ENCODE measurements at regions not wholly inside any gene's neighbourhood (a gene's known extent, or its start where the extent isn't known, plus 50 kb on each side); places are given as distances from the start of the nearest gene placed in this dataset.

DNA sequence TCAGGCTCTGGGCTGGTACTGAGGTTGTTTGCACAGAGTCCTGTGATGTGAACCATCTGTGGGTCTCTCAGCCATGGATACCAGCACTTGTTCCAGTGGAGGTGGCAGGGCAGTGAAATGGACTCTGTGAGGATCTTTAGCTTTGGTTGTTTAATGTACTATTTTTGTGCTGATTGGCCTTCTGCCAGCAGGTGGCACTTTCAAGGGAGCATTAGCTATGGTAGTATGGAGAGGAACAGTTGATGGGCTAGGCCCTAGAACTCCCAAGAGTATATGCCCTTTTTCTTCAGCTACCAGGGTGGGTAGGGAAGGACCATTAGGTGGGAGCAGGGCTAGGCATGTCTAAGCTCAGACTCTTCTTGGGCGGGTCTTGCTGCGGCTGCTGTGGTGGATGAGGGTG lies 257.0 kb upstream of the GYPC start:
- TF ChIP-seq, protein P1, sequence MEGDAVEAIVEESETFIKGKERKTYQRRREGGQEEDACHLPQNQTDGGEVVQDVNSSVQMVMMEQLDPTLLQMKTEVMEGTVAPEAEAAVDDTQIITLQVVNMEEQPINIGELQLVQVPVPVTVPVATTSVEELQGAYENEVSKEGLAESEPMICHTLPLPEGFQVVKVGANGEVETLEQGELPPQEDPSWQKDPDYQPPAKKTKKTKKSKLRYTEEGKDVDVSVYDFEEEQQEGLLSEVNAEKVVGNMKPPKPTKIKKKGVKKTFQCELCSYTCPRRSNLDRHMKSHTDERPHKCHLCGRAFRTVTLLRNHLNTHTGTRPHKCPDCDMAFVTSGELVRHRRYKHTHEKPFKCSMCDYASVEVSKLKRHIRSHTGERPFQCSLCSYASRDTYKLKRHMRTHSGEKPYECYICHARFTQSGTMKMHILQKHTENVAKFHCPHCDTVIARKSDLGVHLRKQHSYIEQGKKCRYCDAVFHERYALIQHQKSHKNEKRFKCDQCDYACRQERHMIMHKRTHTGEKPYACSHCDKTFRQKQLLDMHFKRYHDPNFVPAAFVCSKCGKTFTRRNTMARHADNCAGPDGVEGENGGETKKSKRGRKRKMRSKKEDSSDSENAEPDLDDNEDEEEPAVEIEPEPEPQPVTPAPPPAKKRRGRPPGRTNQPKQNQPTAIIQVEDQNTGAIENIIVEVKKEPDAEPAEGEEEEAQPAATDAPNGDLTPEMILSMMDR (IDR thresholded peaks at IDR 0.05; ENCODE audit: low read depth, low read length): no peak
- DNase-seq (ENCODE audit: low read depth in 2 of 2): no peak
- H3K4me3 ChIP-seq (replicated peaks in 1 of 2; ENCODE audit: low read depth in 2 of 2, low read length in 2 of 2): no peak overlapping the region

DNA sequence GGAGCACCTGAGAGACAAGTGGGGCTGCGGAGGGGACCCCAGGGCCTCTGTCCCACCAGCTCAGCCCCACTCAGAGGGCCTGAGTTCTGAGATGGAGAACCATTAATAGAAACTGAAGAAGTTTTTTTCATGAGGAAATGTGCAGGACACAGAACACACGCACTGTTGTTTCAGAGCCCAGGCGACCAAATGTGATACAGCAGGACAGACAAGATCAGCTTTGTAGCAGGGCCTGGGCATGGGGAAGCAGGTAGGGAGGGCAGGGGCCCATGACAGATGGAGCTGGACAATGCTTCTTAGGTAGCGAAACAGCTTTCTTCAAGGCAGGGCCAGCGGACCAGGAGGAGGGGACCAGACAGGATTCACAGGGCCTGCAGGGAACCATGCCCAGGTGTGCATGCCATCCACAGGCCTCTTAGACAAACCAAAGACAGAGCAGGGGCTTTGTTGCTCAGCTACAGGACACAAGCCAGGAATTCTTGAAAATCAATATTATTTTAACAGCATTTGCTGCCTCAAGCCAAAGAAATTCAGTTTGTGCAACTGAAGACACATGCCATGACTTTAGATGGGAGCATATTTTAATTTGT lies 252.8 kb upstream of the GYPC start:
- TF ChIP-seq, protein P1 (IDR thresholded peaks at IDR 0.05; ENCODE audit: low read depth, low read length): no peak
- DNase-seq (ENCODE audit: low read depth in 2 of 2): no peak
- no peak overlapping the region for H3K4me3 ChIP-seq (replicated peaks in 1 of 2; ENCODE audit: low read depth in 2 of 2, low read length in 2 of 2)

DNA sequence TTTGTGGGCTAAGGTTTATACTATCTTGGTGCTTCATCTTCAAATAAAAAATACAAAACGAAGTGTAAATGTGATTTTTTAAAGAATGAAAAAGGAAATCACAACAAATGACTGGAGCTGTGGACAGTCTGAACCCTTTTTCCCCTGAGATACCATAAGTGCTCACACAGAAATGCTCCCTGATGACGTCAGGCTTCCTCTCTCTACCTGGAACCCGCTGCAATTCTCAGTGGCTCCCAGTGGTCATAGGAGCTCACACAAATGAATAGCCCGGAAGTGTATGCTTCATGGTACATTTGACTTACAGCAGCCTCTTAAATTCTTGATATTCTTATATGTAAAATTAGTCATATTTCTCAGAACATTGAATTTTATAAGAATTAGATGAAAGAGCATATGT lies 249.7 kb upstream of the GYPC start:
- no peak for DNase-seq (ENCODE audit: low read depth in 2 of 2)
- TF ChIP-seq, protein P1 (IDR thresholded peaks at IDR 0.05; ENCODE audit: low read depth, low read length): no peak
- no peak overlapping the region for H3K4me3 ChIP-seq (replicated peaks in 1 of 2; ENCODE audit: low read depth in 2 of 2, low read length in 2 of 2)

DNA sequence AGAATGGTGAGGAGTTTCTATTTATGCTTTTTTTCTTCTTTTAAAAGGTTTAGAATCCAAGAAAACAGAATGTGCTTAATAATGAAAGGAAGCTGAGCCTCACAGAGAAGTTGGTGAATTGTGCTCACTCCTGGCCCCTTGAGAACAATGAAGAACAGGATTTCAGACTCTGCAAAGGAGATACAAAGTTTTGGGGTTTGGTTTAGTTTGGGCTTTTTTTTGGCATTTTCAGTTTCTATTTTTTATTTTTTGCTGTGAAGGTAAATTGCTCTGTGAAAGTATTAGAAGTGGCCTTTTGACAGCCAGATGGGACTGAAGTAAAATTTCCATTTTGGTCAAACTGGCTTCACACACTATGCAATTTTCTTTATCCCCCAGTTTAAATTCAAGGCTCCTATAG lies 247.3 kb upstream of the GYPC start:
- TF ChIP-seq, protein P1 (IDR thresholded peaks at IDR 0.05; ENCODE audit: low read depth, low read length): no peak
- DNase-seq (ENCODE audit: low read depth in 2 of 2): no peak
- H3K4me3 ChIP-seq (replicated peaks in 1 of 2; ENCODE audit: low read depth in 2 of 2, low read length in 2 of 2): no peak overlapping the region

DNA sequence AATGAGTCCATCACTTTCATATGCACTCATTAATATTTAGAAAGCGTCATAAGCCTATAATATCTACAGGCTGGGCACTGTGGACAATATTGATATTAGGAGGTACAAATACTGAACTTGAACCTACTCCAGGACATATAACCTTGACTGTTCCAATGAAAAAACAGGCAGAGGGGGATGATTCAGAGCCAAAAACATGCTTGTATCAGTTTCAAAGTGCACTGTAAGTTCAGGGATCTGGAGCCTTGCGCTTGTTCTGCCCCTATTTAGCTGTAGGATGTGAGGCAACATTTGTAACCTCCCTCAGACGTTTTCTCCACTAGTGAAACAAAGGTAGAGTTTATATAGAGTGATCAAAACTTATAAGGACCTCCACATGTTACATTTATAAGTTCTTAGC lies 246.1 kb upstream of the GYPC start:
- TF ChIP-seq, protein P1 (IDR thresholded peaks at IDR 0.05; ENCODE audit: low read depth, low read length): no peak
- H3K4me3 ChIP-seq (replicated peaks in 1 of 2; ENCODE audit: low read depth in 2 of 2, low read length in 2 of 2): no peak overlapping the region
- no peak for DNase-seq (ENCODE audit: low read depth in 2 of 2)

DNA sequence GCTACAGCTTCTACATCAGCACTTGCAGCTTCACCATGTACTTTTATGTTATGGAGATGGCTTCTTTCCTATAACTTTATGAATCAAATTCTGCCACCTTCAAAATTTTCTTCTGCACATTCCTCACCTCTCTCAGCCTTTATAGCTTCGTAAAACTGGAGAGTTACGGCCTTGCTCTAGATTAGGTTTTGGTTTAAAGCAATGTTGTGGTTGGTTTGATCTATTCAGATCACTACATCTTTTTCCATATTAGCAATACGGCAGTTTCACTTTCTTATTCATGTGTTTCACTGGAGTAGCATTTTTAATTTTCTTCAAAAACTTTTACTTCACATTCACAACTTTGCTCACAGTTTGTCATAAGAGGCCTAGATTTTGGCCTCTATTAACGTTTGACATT lies 242.9 kb upstream of the GYPC start:
- no peak for DNase-seq (ENCODE audit: low read depth in 2 of 2)
- TF ChIP-seq, protein P1 (IDR thresholded peaks at IDR 0.05; ENCODE audit: low read depth, low read length): no peak
- H3K4me3 ChIP-seq (replicated peaks in 1 of 2; ENCODE audit: low read depth in 2 of 2, low read length in 2 of 2): no peak overlapping the region

DNA sequence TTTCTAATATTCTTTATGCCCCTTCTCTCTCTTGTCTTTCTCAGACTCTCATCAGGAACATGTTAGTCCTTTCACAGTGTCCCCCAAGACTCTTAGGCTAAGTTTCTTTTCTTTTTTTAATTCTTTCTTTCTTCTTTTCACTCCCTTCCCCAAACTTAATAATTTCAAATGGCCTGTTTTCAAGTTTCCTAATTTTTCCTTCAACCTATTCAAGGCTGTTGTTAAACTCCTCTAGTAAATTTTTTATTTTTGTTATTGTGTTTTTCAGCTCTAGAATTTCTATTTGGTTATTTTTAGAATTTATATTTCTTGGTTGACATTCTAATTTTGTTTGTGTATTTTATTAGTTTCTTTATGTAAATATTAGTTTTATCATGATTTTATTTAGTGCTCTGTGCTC lies 236.6 kb upstream of the GYPC start:
- no peak overlapping the region for H3K4me3 ChIP-seq (replicated peaks in 1 of 2; ENCODE audit: low read depth in 2 of 2, low read length in 2 of 2)
- TF ChIP-seq, protein P1 (IDR thresholded peaks at IDR 0.05; ENCODE audit: low read depth, low read length): no peak
- DNase-seq (ENCODE audit: low read depth in 2 of 2): no peak
